Right kidney (tissue), 1 donor: ENCODE measurements at regions not wholly inside any gene's neighbourhood (a gene's known extent, or its start where the extent isn't known, plus 50 kb on each side); places are given as distances from the start of the nearest gene placed in this dataset.
"Not testable (repeated sequence)": the region's sequence is repeated elsewhere in the genome, so short reads cannot be mapped to it uniquely, and the experiment has no call there.

Experiments used
- DNase-seq: peaks from one replicate; pipeline ENCODE4 v3.0.0-alpha.2; 2016

DNA sequence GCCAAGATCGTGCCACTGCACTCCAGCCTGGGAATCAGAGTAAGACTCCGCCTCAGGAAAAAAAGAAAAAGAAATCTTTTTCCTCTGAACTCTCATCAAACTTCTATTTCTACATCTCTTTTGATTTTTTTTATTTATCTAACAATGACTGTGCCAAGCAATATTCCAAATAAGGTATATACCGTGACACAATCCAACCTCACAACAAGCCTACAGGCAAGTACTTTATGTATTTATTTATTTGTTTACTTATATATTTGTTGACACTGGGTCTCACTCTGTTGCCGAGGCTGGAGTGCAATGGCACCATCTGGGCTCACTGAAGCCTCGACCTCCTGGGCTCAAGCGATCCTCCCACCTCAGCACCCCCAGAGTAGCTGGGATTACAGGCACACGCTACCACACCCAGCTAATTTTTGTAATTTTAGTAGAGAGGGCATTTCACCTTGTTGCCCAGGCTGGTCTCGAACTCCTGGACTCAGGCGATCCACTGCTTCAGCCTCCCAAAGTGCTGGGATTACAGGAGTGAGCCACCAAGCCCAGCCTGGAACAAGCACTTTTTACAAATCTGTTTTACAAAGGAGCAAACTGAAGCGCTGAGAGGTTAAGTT lies 94.9 kb upstream of the CHD2 start:
- no peak for DNase-seq

GRCh38 chr15:92806171-92806570 lies 94.0 kb upstream of the CHD2 start:
- DNase-seq: not testable (repeated sequence)

DNA sequence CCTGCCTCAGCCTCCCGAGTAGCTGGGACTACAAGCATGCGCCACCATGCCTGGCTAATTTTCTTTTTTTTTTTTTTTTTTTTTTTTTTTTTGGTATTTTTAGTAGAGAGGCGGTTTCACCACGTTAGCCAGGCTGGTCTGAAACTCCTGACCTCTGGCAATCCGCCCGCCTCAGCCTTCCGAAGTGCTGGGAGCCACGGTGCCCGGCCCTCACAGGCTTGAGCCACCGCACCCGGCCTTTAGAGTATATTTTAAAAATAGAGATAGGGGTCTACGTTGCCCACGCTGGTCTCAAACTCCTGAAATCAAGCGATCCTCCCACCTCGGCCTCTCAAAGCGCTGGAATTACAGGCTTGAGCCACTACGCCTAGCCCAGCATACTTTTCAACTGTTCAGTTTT lies 93.4 kb upstream of the CHD2 start:
- DNase-seq: no peak

DNA sequence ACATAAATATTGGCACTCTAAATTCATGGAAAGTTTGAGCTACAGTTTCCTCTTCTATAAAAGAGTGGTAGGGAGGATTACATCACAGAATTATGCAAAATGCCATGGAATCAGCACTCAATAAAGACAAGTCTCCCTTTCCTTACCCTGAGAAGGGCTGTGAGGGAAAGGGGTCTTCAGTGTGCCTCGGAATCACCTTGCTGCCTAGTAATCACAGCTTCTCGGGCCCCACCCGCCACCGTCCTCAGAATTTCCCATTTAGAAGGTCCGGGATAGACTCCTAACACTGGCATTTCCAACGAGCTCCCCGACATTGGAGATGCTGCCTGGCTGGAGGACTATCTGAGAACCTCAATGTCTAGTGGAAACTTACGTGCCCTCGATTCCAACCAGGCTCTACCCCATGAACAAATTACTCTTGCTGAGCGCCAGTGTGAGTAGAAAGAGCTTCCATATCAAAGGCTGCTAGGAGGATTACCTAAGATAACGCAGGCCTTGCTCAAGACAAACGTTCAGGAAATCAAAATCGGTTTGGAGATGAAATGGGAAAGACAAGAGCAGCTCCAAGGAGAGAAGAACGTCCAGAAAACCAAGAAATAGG lies 92.1 kb upstream of the CHD2 start:
- DNase-seq: peak; percentile 45

DNA sequence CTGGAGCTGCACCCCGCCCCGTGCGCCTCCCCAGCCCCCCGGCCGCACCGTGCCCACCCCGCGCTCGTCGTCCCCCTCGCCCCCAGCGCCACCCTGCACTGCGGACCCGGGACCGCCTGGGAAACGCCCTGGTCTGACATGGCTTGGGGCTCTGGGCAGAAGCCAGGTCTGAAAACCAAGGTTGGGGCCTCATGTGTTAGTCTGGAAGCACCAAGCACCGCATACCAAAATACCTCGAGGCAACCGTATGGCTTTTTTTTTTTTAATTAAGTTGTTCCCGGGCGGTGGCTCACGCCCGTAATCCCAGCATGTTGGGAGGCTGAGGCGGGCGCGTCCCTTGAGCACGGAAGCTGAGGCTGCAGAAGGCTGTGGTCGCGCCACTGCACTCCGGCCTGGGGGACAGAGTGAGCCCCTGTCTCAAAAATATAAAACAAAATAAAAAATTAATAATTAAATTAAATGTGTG lies 91.5 kb upstream of the CHD2 start:
- no peak for DNase-seq

GRCh38 chr15:92809064-92809879 lies 90.9 kb upstream of the CHD2 start:
- peak; percentile 99 for DNase-seq

DNA sequence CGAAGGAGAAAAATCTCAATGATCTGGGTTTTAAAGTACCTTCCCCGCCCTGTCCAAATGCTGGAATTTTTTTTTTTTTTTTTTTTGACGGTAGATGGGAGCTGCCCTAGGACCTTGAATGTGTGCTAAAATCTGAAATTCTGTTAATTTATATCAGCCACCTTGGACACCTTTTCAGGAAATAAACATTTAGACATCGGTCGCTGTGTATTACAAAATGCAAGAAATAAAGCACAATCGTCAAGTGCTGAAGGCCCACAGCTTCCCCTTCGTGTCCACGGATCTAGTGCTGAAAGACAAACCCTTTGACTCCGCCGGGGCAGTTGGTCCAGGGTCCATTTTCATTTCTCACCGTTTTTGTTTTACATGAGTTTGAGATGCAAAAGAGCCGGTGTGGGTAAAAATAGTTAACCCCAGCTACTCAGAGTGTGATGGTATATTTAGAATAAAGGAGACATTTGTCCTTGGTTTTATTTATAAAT lies 90.2 kb upstream of the CHD2 start:
- peak; percentile 72 for DNase-seq

DNA sequence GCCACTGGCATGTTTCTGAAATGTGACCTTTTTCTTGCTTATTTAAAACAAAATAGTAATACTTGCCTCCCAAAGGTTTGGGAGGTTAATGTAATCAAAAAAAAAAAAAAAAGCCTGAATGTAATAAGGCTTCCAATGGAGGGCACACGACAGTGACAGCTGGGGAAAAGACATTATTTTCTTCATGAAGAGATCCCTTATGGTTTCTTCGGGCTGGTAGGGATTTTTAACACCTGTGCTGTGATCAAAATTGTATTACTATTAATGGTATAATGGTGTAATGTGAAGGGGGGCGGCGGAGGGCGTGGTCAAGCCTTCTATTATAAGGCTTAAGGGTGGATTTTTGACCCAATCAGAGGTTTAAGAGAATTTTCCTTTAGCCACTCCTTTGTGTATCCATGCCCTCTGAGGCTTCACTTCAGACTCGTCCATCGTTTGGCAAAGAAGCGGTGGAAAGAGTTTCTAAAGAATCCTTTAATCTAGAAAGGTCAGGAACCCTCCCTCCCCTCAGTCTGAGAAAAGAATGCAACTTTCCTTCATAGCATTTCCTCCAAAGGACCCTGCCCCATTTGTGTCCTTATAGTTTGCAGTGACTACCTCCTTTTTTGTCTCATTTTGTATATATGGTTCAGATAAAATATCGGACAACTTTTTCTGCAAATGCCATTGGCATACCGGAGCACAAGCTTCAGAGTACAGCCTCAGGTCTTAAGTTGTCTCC lies 89.5 kb upstream of the CHD2 start:
- DNase-seq: peak; percentile 68

DNA sequence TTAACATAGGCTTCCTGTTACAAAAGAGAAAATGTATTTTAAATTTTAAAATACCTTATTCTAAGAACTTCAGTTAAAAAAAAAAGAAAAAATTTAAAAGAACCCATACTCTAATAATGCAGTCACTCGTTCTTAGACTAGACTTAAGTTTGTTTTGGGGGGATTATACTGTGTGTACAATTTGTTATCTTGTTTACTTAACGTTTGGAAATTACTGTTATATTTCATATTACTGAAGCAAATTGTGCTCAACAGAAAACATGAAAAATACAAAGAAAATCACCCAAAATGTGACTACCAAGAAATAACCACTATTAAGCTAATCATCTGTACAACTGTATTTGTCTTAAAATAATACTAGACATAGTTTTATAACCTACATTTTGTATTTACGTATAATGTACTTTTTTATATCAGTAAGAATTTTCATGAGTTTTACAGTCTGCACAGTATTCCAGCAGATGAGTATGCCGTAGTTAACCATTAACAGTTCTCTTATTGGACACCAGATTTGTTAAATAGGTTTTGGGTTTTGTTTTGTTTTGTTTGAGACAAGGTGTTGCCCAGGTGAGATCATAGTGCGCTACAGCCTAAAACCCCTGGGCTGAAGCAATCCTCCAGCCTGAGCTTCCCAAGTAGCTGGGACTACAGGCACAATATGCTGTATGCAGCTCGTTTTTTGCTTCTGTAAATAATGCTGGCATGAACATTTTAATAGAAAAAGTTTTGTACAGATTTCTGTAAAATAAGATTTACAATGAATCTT lies 88.8 kb upstream of the CHD2 start:
- no peak for DNase-seq

DNA sequence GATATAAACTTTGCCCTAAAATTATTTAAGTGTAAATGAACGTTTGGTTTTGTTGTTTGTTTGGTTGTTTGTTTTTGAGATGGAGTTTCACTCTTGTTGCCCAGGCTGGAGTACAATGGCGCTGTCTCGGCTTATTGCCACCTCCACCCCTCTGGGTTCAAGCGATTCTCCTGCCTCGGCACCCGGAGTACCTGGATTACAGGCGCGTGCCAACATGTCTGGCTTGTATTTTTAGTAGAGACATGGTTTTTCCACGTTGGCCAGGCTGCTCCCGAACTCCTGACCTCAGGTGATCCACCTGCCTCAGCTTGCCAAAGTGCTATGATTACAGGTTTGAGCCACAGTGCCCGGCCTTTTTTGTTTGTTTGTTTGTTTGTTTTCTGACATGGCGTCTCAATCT lies 87.9 kb upstream of the CHD2 start:
- no peak for DNase-seq

- no peak for DNase-seq
Observed at GRCh38 chr15:92813485-92813884, 86.6 kb upstream of the CHD2 start.

DNA sequence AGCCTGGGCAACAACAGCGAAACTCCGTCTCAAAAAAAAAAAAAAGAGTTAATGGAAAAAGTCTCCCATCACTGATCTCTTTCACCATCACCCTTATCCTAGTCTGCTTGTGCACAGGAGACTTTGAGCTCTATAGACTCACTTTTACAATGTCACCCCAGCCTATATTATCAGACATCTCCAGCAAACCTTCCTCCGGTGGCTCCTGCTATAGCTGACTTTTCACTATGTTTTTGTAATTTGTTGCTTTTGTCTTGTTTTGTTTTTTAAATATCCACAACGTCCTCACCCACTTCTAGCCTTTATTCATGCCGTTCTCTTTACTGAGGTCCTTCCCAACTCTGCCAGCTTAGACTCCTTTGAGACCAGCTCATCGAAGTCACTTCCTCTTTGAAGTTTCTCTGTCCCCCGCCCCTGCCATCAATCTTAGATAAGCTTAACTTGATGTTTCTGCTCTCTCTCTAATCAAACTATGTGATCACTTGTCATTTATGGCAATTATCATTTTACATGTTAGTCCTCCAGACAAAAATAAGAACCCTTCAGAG lies 82.7 kb upstream of the CHD2 start:
- DNase-seq: no peak

GRCh38 chr15:92818651-92819277 lies 81.4 kb upstream of the CHD2 start:
- peak; percentile 47 for DNase-seq

DNA sequence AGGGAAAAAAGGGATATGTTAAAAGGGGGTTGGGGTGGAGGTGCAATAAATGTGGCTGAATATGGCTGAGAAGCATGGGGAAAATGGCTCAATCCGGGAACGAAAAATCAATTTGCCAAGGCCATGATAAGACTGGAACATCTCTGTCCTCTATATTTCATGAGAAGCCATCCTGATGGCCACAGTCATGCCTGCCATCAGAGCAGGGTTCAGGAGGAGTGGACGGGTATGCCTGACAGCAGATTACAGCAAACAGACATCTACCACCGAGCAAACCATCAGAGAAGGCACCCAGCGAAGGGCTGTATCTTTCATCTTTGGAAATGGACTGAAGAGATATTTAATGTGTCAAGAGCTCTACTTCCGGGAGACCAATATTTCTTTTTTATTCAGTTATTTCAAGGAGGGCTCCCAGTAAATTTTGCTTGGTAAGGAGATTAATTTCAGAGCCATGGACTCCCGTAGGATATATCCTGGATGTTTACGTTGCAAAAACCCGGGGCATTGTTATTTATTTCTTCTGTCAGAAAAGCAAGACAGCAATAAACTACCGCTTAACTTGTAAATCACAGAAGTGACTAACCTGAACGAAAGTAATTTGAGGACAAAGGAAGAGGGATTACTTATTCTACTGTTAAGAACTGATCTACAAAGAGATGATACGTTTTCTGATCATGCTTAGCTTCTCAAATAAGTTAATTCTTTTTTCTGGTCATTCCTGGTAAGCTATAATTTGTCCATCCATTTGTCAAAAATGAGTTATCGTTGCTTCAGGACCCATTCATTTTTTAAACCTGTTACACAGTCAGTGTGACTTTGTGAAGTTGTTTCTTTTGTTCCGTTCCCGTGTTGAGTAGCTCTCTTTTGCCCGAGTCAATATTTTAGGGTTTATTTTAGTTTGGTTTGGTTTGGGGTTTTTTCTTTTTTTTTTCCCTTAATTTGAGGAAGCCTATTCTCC lies 80.6 kb upstream of the CHD2 start:
- DNase-seq: peak; percentile 73

GRCh38 chr15:92820236-92821021 lies 79.7 kb upstream of the CHD2 start:
- DNase-seq: peak; percentile 90

DNA sequence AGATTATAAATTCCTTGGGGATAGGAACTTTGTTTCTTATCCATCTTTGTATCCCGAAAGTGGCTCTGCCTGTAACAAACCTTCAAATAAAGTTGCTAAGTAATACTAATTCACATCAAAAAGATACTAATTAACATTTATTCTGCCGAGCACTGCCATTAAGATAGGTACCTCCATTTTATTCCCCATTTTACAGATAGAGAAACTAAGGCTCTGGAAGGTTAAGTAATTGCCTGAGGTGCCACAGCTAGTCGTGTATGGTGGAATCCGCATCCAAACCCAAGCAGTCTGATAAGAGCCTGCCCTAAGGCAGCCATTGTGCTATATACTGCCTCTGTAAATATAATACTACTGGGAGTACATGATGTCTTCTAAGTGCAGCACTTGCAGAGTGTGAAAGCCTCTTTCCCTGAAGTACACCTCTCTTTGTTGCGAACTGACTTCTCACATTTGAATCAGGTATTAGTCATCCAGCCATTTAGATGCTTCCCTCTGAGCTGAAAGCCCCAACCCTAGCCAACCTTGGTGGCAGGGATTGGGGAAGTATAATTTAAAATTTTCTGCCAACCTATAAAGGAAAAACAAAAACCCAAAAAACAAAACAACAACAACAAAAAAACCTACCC lies 78.5 kb upstream of the CHD2 start:
- DNase-seq: no peak

DNA sequence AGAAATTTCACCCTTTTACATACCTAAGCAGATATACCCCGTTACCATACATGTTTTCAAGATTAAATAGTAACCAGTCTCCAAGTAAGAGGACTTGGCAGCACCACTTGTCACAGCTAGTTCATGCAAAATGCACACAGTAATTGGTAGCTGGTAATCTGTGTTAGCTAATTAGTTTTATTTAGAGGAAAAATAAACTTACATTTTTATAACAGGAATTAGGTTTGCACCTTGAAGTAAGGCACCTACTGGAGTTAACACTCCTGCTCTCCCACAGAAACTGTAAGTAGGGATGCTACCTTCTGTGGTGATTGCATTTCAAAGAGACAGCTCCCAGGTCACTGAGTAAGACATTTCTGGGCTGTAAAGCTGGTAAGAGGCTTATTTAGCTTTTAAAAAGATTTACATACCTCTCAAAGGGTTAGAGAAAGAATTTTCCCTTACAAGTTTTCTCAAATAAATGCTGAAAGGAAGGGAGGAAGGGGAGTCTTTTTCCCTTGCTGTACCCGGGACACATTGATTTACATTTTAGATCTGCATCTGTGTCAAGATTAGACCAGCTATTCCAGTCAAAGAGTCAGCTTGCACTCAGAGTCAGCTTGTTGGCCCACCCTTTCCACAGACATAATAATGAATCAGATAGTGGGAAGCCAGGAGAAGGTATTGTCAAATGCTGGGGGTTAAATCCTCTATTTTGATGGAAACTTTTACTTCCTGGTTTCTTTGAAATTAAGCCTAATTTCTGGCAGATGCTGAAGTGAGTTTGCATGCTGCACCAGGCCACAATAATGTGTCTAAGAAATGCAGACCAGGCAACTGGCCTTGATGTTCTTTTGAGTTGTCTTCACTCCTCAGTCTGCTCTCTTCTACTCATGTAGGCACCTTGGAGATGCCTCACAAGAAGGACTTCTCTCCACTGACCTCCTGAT lies 77.6 kb upstream of the CHD2 start:
- peak; percentile 63 for DNase-seq
